Upper lobe of right lung (tissue), 1 donor: ENCODE measurements at regions not wholly inside any gene's neighbourhood (a gene's known extent, or its start where the extent isn't known, plus 50 kb on each side); places are given as distances from the start of the nearest gene placed in this dataset.

Source experiments
- ATAC-seq: fragments of 200-7000 bp; cut with Tn5 transposase; one replicate; pipeline ENCODE4 v1.9.1; 2020; ENCODE audit warnings: mild to moderate bottlenecking, moderate library complexity
- DNase-seq: peaks from one replicate; pipeline ENCODE4 v3.0.0-alpha.2; 2020
- H3K27ac ChIP-seq: fragments of 200-600 bp; one replicate; pipeline ENCODE4 v1.8.0; 2022
- H3K27me3 ChIP-seq: fragments of 200-600 bp; one replicate; pipeline ENCODE4 v1.8.0; 2022; ENCODE audit warnings: mild to moderate bottlenecking
- H3K36me3 ChIP-seq: fragments of 200-600 bp; one replicate; pipeline ENCODE4 v1.8.0; 2022
- H3K4me1 ChIP-seq: fragments of 200-600 bp; one replicate; pipeline ENCODE4 v1.8.0; 2022
- H3K4me3 ChIP-seq: fragments of 200-600 bp; one replicate; pipeline ENCODE4 v1.8.0; 2022; ENCODE audit warnings: mild to moderate bottlenecking
- H3K9me3 ChIP-seq: fragments of 200-600 bp; one replicate; pipeline ENCODE4 v1.8.0; 2022
- CTCF ChIP-seq: fragments of 200-600 bp; IDR thresholded peaks from one replicate; pipeline ENCODE4 v1.8.0; 2022; ENCODE audit warnings: antibody characterized with exemption
- intact Hi-C: fragments of 100-400 bp; cut with DNase I; formaldehyde crosslinking; loops from one replicate; pipeline ENCODE4 v1.11.0; 2022
- donor health status: DM: no; HTN: yes; CAD: no; lungs with severe emphysema.

- no peaks in the 10 kb centered on the region for H3K27me3 ChIP-seq
Observed at GRCh38 chr10:26355241-26355640, 82.9 kb upstream of the APBB1IP start.

GRCh38 chr10:26357203-26357602 is 80.9 kb upstream of the APBB1IP start:
- Histone ChIP-seq H3K4me3 (no peak overlapping the region), H3K27ac (no peak overlapping the region), H3K9me3 (no peaks in the 10 kb centered on the region), H3K27me3 (no peaks in the 10 kb centered on the region), H3K36me3 (no peaks in the 10 kb centered on the region), H3K4me1 (no peaks in the 10 kb centered on the region)
- no peak for TF ChIP-seq CTCF
- DNase-seq (no peak), ATAC-seq (no peak)
- intact Hi-C loops = no loop called here

More at GRCh38 chr10:26355241-26355640, 82.9 kb upstream of the APBB1IP start:
- DNase-seq = no peak
- no peak overlapping the region for H3K27ac ChIP-seq
- no peak for ATAC-seq
- intact Hi-C loops = no loop called here
- TF ChIP-seq CTCF = no peak
- no peak overlapping the region for H3K4me3 ChIP-seq
- no peaks in the 10 kb centered on the region for H3K36me3 ChIP-seq
- no peaks in the 10 kb centered on the region for H3K9me3 ChIP-seq
- H3K4me1 ChIP-seq = no peaks in the 10 kb centered on the region

- H3K27ac ChIP-seq = no peak overlapping the region
Observed at GRCh38 chr10:26358071-26358470, 80.1 kb upstream of the APBB1IP start.

GRCh38 chr10:26359670-26360069 is 78.5 kb upstream of the APBB1IP start:
- Histone ChIP-seq H3K27me3 (no peaks in the 10 kb centered on the region), H3K4me1 (no peaks in the 10 kb centered on the region), H3K36me3 (no peaks in the 10 kb centered on the region), H3K4me3 (no peak overlapping the region), H3K9me3 (no peaks in the 10 kb centered on the region), H3K27ac (no peak overlapping the region)
- DNase-seq (no peak), ATAC-seq (no peak)
- no peak for TF ChIP-seq CTCF
- intact Hi-C loops = no loop called here

More at GRCh38 chr10:26358071-26358470, 80.1 kb upstream of the APBB1IP start:
- no peak for DNase-seq
- Histone ChIP-seq H3K9me3 (no peaks in the 10 kb centered on the region), H3K4me3 (no peak overlapping the region), H3K4me1 (no peaks in the 10 kb centered on the region), H3K36me3 (no peaks in the 10 kb centered on the region), H3K27me3 (no peaks in the 10 kb centered on the region)
- no peak for ATAC-seq
- intact Hi-C loops = no loop called here
- TF ChIP-seq CTCF = no peak

- no peak for DNase-seq
- no peaks in the 10 kb centered on the region for H3K9me3 ChIP-seq
- no peak overlapping the region for H3K27ac ChIP-seq
- intact Hi-C loops = no loop called here
- ATAC-seq = no peak
- H3K4me3 ChIP-seq = no peak overlapping the region
- TF ChIP-seq CTCF = no peak
- H3K27me3 ChIP-seq = no peaks in the 10 kb centered on the region
- no peaks in the 10 kb centered on the region for H3K36me3 ChIP-seq
- H3K4me1 ChIP-seq = no peaks in the 10 kb centered on the region
Observed at GRCh38 chr10:26361351-26361750, 76.8 kb upstream of the APBB1IP start.

- Histone ChIP-seq H3K27me3 (no peaks in the 10 kb centered on the region), H3K4me1 (no peaks in the 10 kb centered on the region), H3K36me3 (no peaks in the 10 kb centered on the region), H3K27ac (no peak overlapping the region), H3K4me3 (no peak overlapping the region), H3K9me3 (no peaks in the 10 kb centered on the region)
- peak; percentile 33 for ATAC-seq
- no peak for TF ChIP-seq CTCF
- intact Hi-C loops = no loop called here
- DNase-seq = no peak
Observed at GRCh38 chr10:26361971-26362370, 76.2 kb upstream of the APBB1IP start.
